ENCODE measurements at regions not wholly inside any gene's neighbourhood (a gene's known extent, or its start where the extent isn't known, plus 50 kb on each side); places are given as distances from the start of the nearest gene placed in this dataset.

GRCh38 chr3:113088616-113089015 is 97.8 kb downstream of the GTPBP8 start (continued):
- no peak for TF ChIP-seq REST (IDR thresholded peaks at IDR 0.05; ENCODE audit: low read depth)
- no peak for TF ChIP-seq SRF (IDR thresholded peaks at IDR 0.05; ENCODE audit: low read depth)
- TF ChIP-seq POLR2AphosphoS5 (IDR thresholded peaks at IDR 0.05; ENCODE audit: low read depth, low read length): no peak
- TF ChIP-seq TCF7L2 (IDR thresholded peaks at IDR 0.05; ENCODE audit: borderline replicate concordance, extremely low read depth, insufficient read depth, insufficient read length): no peak
- TF ChIP-seq ATF3 (IDR thresholded peaks at IDR 0.05): no peak

GRCh38 chr3:113091417-113091816 is 100.6 kb downstream of the GTPBP8 start:
- no peaks in the 10 kb centered on the region for H3K79me2 ChIP-seq (ENCODE audit: insufficient read depth, low read length)
- H2AFZ ChIP-seq (ENCODE audit: low read depth, low read length, poor library complexity, severe bottlenecking): no peak overlapping the region
- H3K9me3 ChIP-seq (ENCODE audit: control insufficient read depth in 1 of 2, insufficient read depth in 1 of 2, low read depth in 1 of 2, low read length in 2 of 2): no peaks in the 10 kb centered on the region
- no TSS peak for BruUV-seq (replicated peaks)
- H3K4me3 ChIP-seq (replicated peaks in 1 of 2; ENCODE audit: low read depth in 1 of 2, low read length in 2 of 2): no peak overlapping the region
- ATAC-seq (no peak), DNase-seq (ENCODE audit: low read depth, low spot score) (no peak)
- no peak overlapping the region for H3K9ac ChIP-seq (ENCODE audit: low read length)
- ChIA-PET POLR2A (no interaction called here), CTCF (no interaction called here), RAD21 (ENCODE audit: low non-redundant PET in 1 of 2, low total read pairs in 2 of 2, uncharacterized antibody in 2 of 2, unreplicated experiment in 2 of 2) (no interaction called here)
- no peaks in the 10 kb centered on the region for H4K20me1 ChIP-seq (ENCODE audit: insufficient read depth)
- no peak overlapping the region for H3K4me2 ChIP-seq (ENCODE audit: low read length)
- intact Hi-C loops (cut with micrococcal nuclease): no loop called here
- no peaks in the 10 kb centered on the region; the same call in 1 of the 2 replicates for H3K27me3 ChIP-seq (ENCODE audit: insufficient read depth, low read length)
- H3K4me1 ChIP-seq (ENCODE audit: control insufficient read depth in 1 of 2, insufficient read depth in 2 of 2, low read length in 2 of 2): peaks cover 3 to 11% of the 10 kb centered on the region in 2 experiments; a peak in 3 of 4 replicates
- H3K9me2 ChIP-seq (ENCODE audit: insufficient read depth): no peaks in the 10 kb centered on the region
- H3K36me3 ChIP-seq (ENCODE audit: control insufficient read depth in 1 of 2, insufficient read depth in 2 of 2, low read length in 2 of 2): no peaks in the 10 kb centered on the region
- no peak overlapping the region for H3K27ac ChIP-seq (ENCODE audit: low read depth, low read length)
- TF ChIP-seq TCF7L2 (IDR thresholded peaks at IDR 0.05; ENCODE audit: borderline replicate concordance, extremely low read depth, insufficient read depth, insufficient read length) (no peak), REST (IDR thresholded peaks at IDR 0.05; ENCODE audit: low read depth) (no peak), ZNF274 (IDR thresholded peaks at IDR 0.05; ENCODE audit: low read depth, low read length) (no peak), EGR1 (IDR thresholded peaks at IDR 0.05; ENCODE audit: low read depth) (no peak), ATF3 (IDR thresholded peaks at IDR 0.05) (no peak), CEBPB (IDR thresholded peaks at IDR 0.05; ENCODE audit: low read depth) (no peak), CTCF (IDR thresholded peaks at IDR 0.05 in 2 of 3, conservative IDR thresholded peaks at IDR 0.05 in 1 of 3; ENCODE audit: borderline replicate concordance in 1 of 3, insufficient read depth in 1 of 3, low read depth in 2 of 3, low read length in 2 of 3) (no peak), JUND (IDR thresholded peaks at IDR 0.05) (no peak), EZH2phosphoT487 (IDR thresholded peaks at IDR 0.05; ENCODE audit: borderline replicate concordance) (no peak)
